ENCODE measurements at regions not wholly inside any gene's neighbourhood (a gene's known extent, or its start where the extent isn't known, plus 50 kb on each side); places are given as distances from the start of the nearest gene placed in this dataset.
"Not testable (repeated sequence)": the region's sequence is repeated elsewhere in the genome, so short reads cannot be mapped to it uniquely, and the experiment has no call there.

GRCh38 chr1:87972811-87973210, 644.1 kb downstream of the LMO4 start:
- DNase-seq: no peak

GRCh38 chr1:87973896-87974295, 645.2 kb downstream of the LMO4 start:
- no peak for DNase-seq

GRCh38 chr1:87976316-87976715, 647.6 kb downstream of the LMO4 start:
- DNase-seq: no peak

GRCh38 chr1:87977145-87977544, 648.5 kb downstream of the LMO4 start:
- DNase-seq: no peak

GRCh38 chr1:87979079-87979478, 650.4 kb downstream of the LMO4 start:
- no peak for DNase-seq

GRCh38 chr1:87980494-87980893, 651.8 kb downstream of the LMO4 start:
- no peak for DNase-seq

- DNase-seq: no peak
Measured at GRCh38 chr1:87981386-87981785, 652.7 kb downstream of the LMO4 start.

GRCh38 chr1:87981810-87982209, 653.1 kb downstream of the LMO4 start:
- no peak for DNase-seq

GRCh38 chr1:87983841-87984240, 655.2 kb downstream of the LMO4 start:
- no peak for DNase-seq

GRCh38 chr1:87985071-87985470, 656.4 kb downstream of the LMO4 start:
- DNase-seq: no peak

GRCh38 chr1:87986130-87986866, 657.6 kb downstream of the LMO4 start:
- DNase-seq: no peak

- no peak for DNase-seq
Measured at GRCh38 chr1:87989346-87989745, 660.7 kb downstream of the LMO4 start.

- not testable (repeated sequence) for DNase-seq
Measured at GRCh38 chr1:87992536-87992935, 663.9 kb downstream of the LMO4 start.

- no peak for DNase-seq
Measured at GRCh38 chr1:87993051-87993450, 664.4 kb downstream of the LMO4 start.

- no peak for DNase-seq
Measured at GRCh38 chr1:87999852-88000251, 671.2 kb downstream of the LMO4 start.

- DNase-seq: no peak
Measured at GRCh38 chr1:88001460-88001859, 672.8 kb downstream of the LMO4 start.

GRCh38 chr1:88003255-88003654, 674.6 kb downstream of the LMO4 start:
- no peak for DNase-seq

- DNase-seq: no peak
Measured at GRCh38 chr1:88009916-88010315, 674.2 kb upstream of the PKN2 start.

- DNase-seq: no peak
Measured at GRCh38 chr1:88013485-88013884, 670.6 kb upstream of the PKN2 start.

- DNase-seq: no peak
Measured at GRCh38 chr1:88014131-88014530, 669.9 kb upstream of the PKN2 start.

- no peak for DNase-seq
Measured at GRCh38 chr1:88016947-88017346, 667.1 kb upstream of the PKN2 start.

GRCh38 chr1:88021529-88021928, 662.5 kb upstream of the PKN2 start:
- DNase-seq: no peak

GRCh38 chr1:88022516-88022915, 661.6 kb upstream of the PKN2 start:
- DNase-seq: no peak

GRCh38 chr1:88029142-88029541, 654.9 kb upstream of the PKN2 start:
- DNase-seq: no peak

GRCh38 chr1:88029899-88030298, 654.2 kb upstream of the PKN2 start:
- no peak for DNase-seq

All from NCI-H1048 (cell line).